ENCODE measurements at regions not wholly inside any gene's neighbourhood (a gene's known extent, or its start where the extent isn't known, plus 50 kb on each side); places are given as distances from the start of the nearest gene placed in this dataset.

DNA sequence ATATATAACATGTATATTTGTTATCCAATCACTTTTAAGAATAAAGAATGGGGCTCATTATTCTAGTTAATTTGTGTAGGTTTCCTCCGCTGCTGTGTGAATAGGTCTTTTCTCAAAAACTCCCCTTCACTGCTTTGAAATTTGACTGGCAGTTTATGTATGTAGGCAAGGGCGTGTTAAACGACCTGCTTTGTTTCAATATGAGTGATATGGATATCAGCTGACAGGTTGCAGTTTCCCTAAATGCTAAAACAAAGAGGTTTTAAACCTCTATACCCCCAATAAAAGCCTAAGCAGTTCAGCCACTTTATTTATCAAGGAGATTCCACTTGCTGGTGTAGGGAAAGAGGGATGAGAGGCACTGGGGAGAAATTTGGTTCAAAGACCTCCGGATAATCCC, 159.6 kb downstream of the TMEM167A start:
- TF ChIP-seq, protein P1, sequence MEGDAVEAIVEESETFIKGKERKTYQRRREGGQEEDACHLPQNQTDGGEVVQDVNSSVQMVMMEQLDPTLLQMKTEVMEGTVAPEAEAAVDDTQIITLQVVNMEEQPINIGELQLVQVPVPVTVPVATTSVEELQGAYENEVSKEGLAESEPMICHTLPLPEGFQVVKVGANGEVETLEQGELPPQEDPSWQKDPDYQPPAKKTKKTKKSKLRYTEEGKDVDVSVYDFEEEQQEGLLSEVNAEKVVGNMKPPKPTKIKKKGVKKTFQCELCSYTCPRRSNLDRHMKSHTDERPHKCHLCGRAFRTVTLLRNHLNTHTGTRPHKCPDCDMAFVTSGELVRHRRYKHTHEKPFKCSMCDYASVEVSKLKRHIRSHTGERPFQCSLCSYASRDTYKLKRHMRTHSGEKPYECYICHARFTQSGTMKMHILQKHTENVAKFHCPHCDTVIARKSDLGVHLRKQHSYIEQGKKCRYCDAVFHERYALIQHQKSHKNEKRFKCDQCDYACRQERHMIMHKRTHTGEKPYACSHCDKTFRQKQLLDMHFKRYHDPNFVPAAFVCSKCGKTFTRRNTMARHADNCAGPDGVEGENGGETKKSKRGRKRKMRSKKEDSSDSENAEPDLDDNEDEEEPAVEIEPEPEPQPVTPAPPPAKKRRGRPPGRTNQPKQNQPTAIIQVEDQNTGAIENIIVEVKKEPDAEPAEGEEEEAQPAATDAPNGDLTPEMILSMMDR (IDR thresholded peaks at IDR 0.05; ENCODE audit: insufficient read depth, low read length) = no peak
- TF ChIP-seq POLR2AphosphoS5 (IDR thresholded peaks at IDR 0.05; ENCODE audit: low read depth) (no peak), GABPA (IDR thresholded peaks at IDR 0.05; ENCODE audit: low read depth) (no peak)
- TF ChIP-seq, protein P2, sequence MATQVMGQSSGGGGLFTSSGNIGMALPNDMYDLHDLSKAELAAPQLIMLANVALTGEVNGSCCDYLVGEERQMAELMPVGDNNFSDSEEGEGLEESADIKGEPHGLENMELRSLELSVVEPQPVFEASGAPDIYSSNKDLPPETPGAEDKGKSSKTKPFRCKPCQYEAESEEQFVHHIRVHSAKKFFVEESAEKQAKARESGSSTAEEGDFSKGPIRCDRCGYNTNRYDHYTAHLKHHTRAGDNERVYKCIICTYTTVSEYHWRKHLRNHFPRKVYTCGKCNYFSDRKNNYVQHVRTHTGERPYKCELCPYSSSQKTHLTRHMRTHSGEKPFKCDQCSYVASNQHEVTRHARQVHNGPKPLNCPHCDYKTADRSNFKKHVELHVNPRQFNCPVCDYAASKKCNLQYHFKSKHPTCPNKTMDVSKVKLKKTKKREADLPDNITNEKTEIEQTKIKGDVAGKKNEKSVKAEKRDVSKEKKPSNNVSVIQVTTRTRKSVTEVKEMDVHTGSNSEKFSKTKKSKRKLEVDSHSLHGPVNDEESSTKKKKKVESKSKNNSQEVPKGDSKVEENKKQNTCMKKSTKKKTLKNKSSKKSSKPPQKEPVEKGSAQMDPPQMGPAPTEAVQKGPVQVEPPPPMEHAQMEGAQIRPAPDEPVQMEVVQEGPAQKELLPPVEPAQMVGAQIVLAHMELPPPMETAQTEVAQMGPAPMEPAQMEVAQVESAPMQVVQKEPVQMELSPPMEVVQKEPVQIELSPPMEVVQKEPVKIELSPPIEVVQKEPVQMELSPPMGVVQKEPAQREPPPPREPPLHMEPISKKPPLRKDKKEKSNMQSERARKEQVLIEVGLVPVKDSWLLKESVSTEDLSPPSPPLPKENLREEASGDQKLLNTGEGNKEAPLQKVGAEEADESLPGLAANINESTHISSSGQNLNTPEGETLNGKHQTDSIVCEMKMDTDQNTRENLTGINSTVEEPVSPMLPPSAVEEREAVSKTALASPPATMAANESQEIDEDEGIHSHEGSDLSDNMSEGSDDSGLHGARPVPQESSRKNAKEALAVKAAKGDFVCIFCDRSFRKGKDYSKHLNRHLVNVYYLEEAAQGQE (IDR thresholded peaks at IDR 0.05; ENCODE audit: insufficient replicate concordance, low read depth) = no peak

Data from HL-60 (cell line).